ENCODE measurements at regions not wholly inside any gene's neighbourhood (a gene's known extent, or its start where the extent isn't known, plus 50 kb on each side); places are given as distances from the start of the nearest gene placed in this dataset.

- H3K27me3 ChIP-seq (ENCODE audit: control insufficient read depth in 3 of 3, insufficient read depth in 3 of 3, low read depth in 1 of 3, low read length in 3 of 3): no peaks in the 10 kb centered on the region
- no peak overlapping the region for H2BK120ac ChIP-seq (ENCODE audit: low read depth, low read length)
Measured at GRCh38 chr18:64888956-64889355, 740.1 kb upstream of the LINC00305 start.

DNA sequence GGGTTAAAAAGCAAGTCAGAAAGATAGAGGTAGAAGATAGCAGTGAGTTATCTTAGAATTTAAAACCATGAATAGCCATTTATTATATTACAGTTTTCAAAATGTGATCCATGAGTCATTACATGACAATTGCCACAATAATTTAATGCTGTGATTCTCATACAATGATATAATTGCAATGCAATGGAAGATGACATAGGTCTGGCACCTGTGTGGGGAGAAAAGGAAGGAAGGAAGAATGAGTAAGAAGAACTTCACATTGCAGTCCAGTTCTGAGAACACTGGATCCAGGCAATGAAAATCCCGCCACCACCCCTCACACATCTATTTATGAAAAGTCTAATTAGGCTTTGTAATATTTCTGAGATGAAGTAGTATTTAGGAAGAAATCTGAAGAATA lies 738.1 kb upstream of the LINC00305 start:
- Histone ChIP-seq H3K4me1 (ENCODE audit: control insufficient read depth in 2 of 2, insufficient read depth in 1 of 2, low read depth in 1 of 2, low read length in 2 of 2) (no peaks in the 10 kb centered on the region), H2BK15ac (ENCODE audit: low read length) (no peak overlapping the region), H3K4me2 (ENCODE audit: insufficient read depth, low read length, poor library complexity, severe bottlenecking) (no peak overlapping the region), H3K27ac (replicated peaks; ENCODE audit: low read length) (no peak overlapping the region), H2BK5ac (ENCODE audit: low read length) (no peak overlapping the region), H3K4me3 (ENCODE audit: low read length in 2 of 2) (no peak overlapping the region), H2BK12ac (ENCODE audit: low read length) (no peak overlapping the region), H3K14ac (ENCODE audit: low read length) (no peak overlapping the region), H3K27me3 (ENCODE audit: control insufficient read depth in 3 of 3, insufficient read depth in 3 of 3, low read depth in 1 of 3, low read length in 3 of 3) (no peaks in the 10 kb centered on the region), H4K8ac (ENCODE audit: low read depth, low read length) (no peak overlapping the region), H3K79me1 (ENCODE audit: low read depth, low read length) (no peaks in the 10 kb centered on the region), H4K91ac (ENCODE audit: low read depth, low read length, poor library complexity) (no peak overlapping the region), H2BK120ac (ENCODE audit: low read depth, low read length) (no peak overlapping the region), H3K36me3 (replicated peaks in 1 of 2; ENCODE audit: control insufficient read depth in 2 of 2, insufficient read depth in 2 of 2, low read length in 2 of 2) (no peaks in the 10 kb centered on the region), H2AK5ac (ENCODE audit: low read depth, low read length) (no peak overlapping the region), H2AFZ (ENCODE audit: low read length) (no peak overlapping the region), H3K9ac (ENCODE audit: low read depth, low read length, poor library complexity) (no peak overlapping the region), H3K18ac (ENCODE audit: low read length) (no peak overlapping the region), H3K9me3 (replicated peaks in 1 of 2; ENCODE audit: control insufficient read depth in 2 of 2, insufficient read depth in 1 of 2, low read depth in 1 of 2, low read length in 2 of 2) (no peaks in the 10 kb centered on the region), H3K23ac (ENCODE audit: low read depth, low read length, poor library complexity) (no peak overlapping the region), H3K4ac (ENCODE audit: low read length) (no peak overlapping the region)
- no CpG with 5 or more reads among the region's 1 CpG for WGBS, 2 donors (ENCODE audit: extremely low coverage in 2 of 2, insufficient read length in 2 of 2, insufficient replicate concordance in 1 of 2)
- DNase-seq (ENCODE audit: low spot score): no peak

More at GRCh38 chr18:64888956-64889355, 740.1 kb upstream of the LINC00305 start:
- DNase-seq (ENCODE audit: low spot score): no peak
- Histone ChIP-seq H2BK12ac (ENCODE audit: low read length) (no peak overlapping the region), H3K79me1 (ENCODE audit: low read depth, low read length) (no peaks in the 10 kb centered on the region), H4K91ac (ENCODE audit: low read depth, low read length, poor library complexity) (no peak overlapping the region), H3K18ac (ENCODE audit: low read length) (no peak overlapping the region), H4K8ac (ENCODE audit: low read depth, low read length) (no peak overlapping the region), H2AK5ac (ENCODE audit: low read depth, low read length) (no peak overlapping the region), H3K4me3 (ENCODE audit: low read length in 2 of 2) (no peak overlapping the region), H3K23ac (ENCODE audit: low read depth, low read length, poor library complexity) (no peak overlapping the region), H2BK5ac (ENCODE audit: low read length) (no peak overlapping the region), H3K27ac (replicated peaks; ENCODE audit: low read length) (no peak overlapping the region), H3K36me3 (replicated peaks in 1 of 2; ENCODE audit: control insufficient read depth in 2 of 2, insufficient read depth in 2 of 2, low read length in 2 of 2) (no peaks in the 10 kb centered on the region), H3K4ac (ENCODE audit: low read length) (no peak overlapping the region), H3K4me1 (ENCODE audit: control insufficient read depth in 2 of 2, insufficient read depth in 1 of 2, low read depth in 1 of 2, low read length in 2 of 2) (no peaks in the 10 kb centered on the region), H3K9ac (ENCODE audit: low read depth, low read length, poor library complexity) (no peak overlapping the region), H2BK15ac (ENCODE audit: low read length) (no peak overlapping the region), H3K4me2 (ENCODE audit: insufficient read depth, low read length, poor library complexity, severe bottlenecking) (no peak overlapping the region), H3K14ac (ENCODE audit: low read length) (no peak overlapping the region), H3K9me3 (replicated peaks in 1 of 2; ENCODE audit: control insufficient read depth in 2 of 2, insufficient read depth in 1 of 2, low read depth in 1 of 2, low read length in 2 of 2) (no peaks in the 10 kb centered on the region), H2AFZ (ENCODE audit: low read length) (no peak overlapping the region)
- no CpG with 5 or more reads among the region's 4 CpGs for WGBS, 2 donors (ENCODE audit: extremely low coverage in 2 of 2, insufficient read length in 2 of 2, insufficient replicate concordance in 1 of 2)

DNA sequence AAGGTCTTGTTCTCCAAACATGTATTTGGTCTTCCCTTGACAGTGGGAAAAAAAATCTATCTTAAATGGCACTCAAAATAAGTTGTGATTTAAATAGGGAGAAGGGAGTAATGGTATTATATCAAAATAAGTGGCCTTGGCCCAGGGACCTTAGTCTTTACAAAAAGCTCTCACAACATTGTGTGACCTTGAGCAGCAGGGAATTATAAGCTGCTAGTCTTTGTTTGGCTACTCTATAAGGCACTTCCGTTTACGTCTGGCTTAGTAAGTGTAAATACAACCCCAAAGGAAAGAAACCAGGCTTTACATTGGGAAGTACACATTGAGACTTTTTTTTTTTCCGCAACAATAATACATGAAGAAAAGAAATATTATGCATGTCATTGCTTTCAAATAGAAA lies 734.0 kb upstream of the LINC00305 start:
- no peaks in the 10 kb centered on the region for H3K9me3 ChIP-seq (replicated peaks in 1 of 2; ENCODE audit: control insufficient read depth in 2 of 2, insufficient read depth in 1 of 2, low read depth in 1 of 2, low read length in 2 of 2)
- H3K79me1 ChIP-seq (ENCODE audit: low read depth, low read length): no peaks in the 10 kb centered on the region
- no peaks in the 10 kb centered on the region for H3K4me1 ChIP-seq (ENCODE audit: control insufficient read depth in 2 of 2, insufficient read depth in 1 of 2, low read depth in 1 of 2, low read length in 2 of 2)
- H4K91ac ChIP-seq (ENCODE audit: low read depth, low read length, poor library complexity): no peak overlapping the region
- no peak overlapping the region for H3K9ac ChIP-seq (ENCODE audit: low read depth, low read length, poor library complexity)
- no peak overlapping the region for H2BK15ac ChIP-seq (ENCODE audit: low read length)
- no peak for DNase-seq (ENCODE audit: low spot score)
- no peak overlapping the region for H2AFZ ChIP-seq (ENCODE audit: low read length)
- no peak overlapping the region for H2BK120ac ChIP-seq (ENCODE audit: low read depth, low read length)
- no peak overlapping the region for H3K27ac ChIP-seq (replicated peaks; ENCODE audit: low read length)
- H4K8ac ChIP-seq (ENCODE audit: low read depth, low read length): no peak overlapping the region
- no peak overlapping the region for H3K14ac ChIP-seq (ENCODE audit: low read length)
- H2BK12ac ChIP-seq (ENCODE audit: low read length): no peak overlapping the region
- H3K4ac ChIP-seq (ENCODE audit: low read length): no peak overlapping the region
- H2BK5ac ChIP-seq (ENCODE audit: low read length): no peak overlapping the region
- H3K4me2 ChIP-seq (ENCODE audit: insufficient read depth, low read length, poor library complexity, severe bottlenecking): no peak overlapping the region
- WGBS, 2 donors (ENCODE audit: extremely low coverage in 2 of 2, insufficient read length in 2 of 2, insufficient replicate concordance in 1 of 2): no CpG with 5 or more reads among the region's 3 CpGs
- no peak overlapping the region for H3K23ac ChIP-seq (ENCODE audit: low read depth, low read length, poor library complexity)
- H3K4me3 ChIP-seq (ENCODE audit: low read length in 2 of 2): no peak overlapping the region
- H3K18ac ChIP-seq (ENCODE audit: low read length): no peak overlapping the region
- H2AK5ac ChIP-seq (ENCODE audit: low read depth, low read length): no peak overlapping the region
- H3K27me3 ChIP-seq (ENCODE audit: control insufficient read depth in 3 of 3, insufficient read depth in 3 of 3, low read depth in 1 of 3, low read length in 3 of 3): no peaks in the 10 kb centered on the region
- H3K36me3 ChIP-seq (replicated peaks in 1 of 2; ENCODE audit: control insufficient read depth in 2 of 2, insufficient read depth in 2 of 2, low read length in 2 of 2): no peaks in the 10 kb centered on the region

DNA sequence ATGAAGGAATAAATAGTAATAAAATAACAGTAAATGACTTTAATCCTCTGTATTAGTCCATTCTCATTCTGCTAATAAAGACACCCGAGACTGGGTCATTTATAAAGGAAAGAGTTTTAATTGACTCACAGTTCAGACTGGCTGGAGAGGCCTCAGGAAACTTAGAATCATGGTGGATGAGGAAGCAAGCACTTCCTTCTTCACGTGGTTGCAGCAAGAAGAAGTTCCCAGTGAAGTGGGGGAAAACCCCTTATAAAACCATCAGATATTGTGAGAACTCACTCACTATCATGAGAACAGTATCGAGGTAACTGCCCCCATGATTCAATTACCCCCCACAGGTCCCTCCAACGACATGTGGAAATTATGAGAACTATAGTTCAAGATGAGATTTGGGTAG lies 727.9 kb upstream of the LINC00305 start:
- no peaks in the 10 kb centered on the region for H3K27me3 ChIP-seq (ENCODE audit: control insufficient read depth in 3 of 3, insufficient read depth in 3 of 3, low read depth in 1 of 3, low read length in 3 of 3)
- no peak overlapping the region for H3K14ac ChIP-seq (ENCODE audit: low read length)
- no peak overlapping the region for H3K4me3 ChIP-seq (ENCODE audit: low read length in 2 of 2)
- DNase-seq (ENCODE audit: low spot score): no peak
- H4K91ac ChIP-seq (ENCODE audit: low read depth, low read length, poor library complexity): no peak overlapping the region
- H3K27ac ChIP-seq (replicated peaks; ENCODE audit: low read length): no peak overlapping the region
- no peak overlapping the region for H2BK15ac ChIP-seq (ENCODE audit: low read length)
- no peaks in the 10 kb centered on the region for H3K4me1 ChIP-seq (ENCODE audit: control insufficient read depth in 2 of 2, insufficient read depth in 1 of 2, low read depth in 1 of 2, low read length in 2 of 2)
- no peak overlapping the region for H3K4me2 ChIP-seq (ENCODE audit: insufficient read depth, low read length, poor library complexity, severe bottlenecking)
- no peak overlapping the region for H2BK12ac ChIP-seq (ENCODE audit: low read length)
- no peak overlapping the region for H3K23ac ChIP-seq (ENCODE audit: low read depth, low read length, poor library complexity)
- no peak overlapping the region for H3K9ac ChIP-seq (ENCODE audit: low read depth, low read length, poor library complexity)
- H2BK120ac ChIP-seq (ENCODE audit: low read depth, low read length): no peak overlapping the region
- no peaks in the 10 kb centered on the region for H3K9me3 ChIP-seq (replicated peaks in 1 of 2; ENCODE audit: control insufficient read depth in 2 of 2, insufficient read depth in 1 of 2, low read depth in 1 of 2, low read length in 2 of 2)
- H3K79me1 ChIP-seq (ENCODE audit: low read depth, low read length): no peaks in the 10 kb centered on the region
- H3K36me3 ChIP-seq (replicated peaks in 1 of 2; ENCODE audit: control insufficient read depth in 2 of 2, insufficient read depth in 2 of 2, low read length in 2 of 2): no peaks in the 10 kb centered on the region
- H2AFZ ChIP-seq (ENCODE audit: low read length): no peak overlapping the region
- H4K8ac ChIP-seq (ENCODE audit: low read depth, low read length): no peak overlapping the region
- WGBS, 2 donors (ENCODE audit: extremely low coverage in 2 of 2, insufficient read length in 2 of 2, insufficient replicate concordance in 1 of 2): no CpG with 5 or more reads among the region's 4 CpGs
- H2BK5ac ChIP-seq (ENCODE audit: low read length): no peak overlapping the region
- no peak overlapping the region for H3K4ac ChIP-seq (ENCODE audit: low read length)
- H3K18ac ChIP-seq (ENCODE audit: low read length): no peak overlapping the region
- no peak overlapping the region for H2AK5ac ChIP-seq (ENCODE audit: low read depth, low read length)
